Stomach smooth muscle (tissue), 2 donors: ENCODE measurements at regions not wholly inside any gene's neighbourhood (a gene's known extent, or its start where the extent isn't known, plus 50 kb on each side); places are given as distances from the start of the nearest gene placed in this dataset.
"Not testable (repeated sequence)": the region's sequence is repeated elsewhere in the genome, so short reads cannot be mapped to it uniquely, and the experiment has no call there.

Source experiments
- H3K27ac ChIP-seq: one replicate; pipeline ENCODE4 v1.7.0; 2013; ENCODE audit warnings: mild to moderate bottlenecking, low read length, inconsistent platforms
- H3K27me3 ChIP-seq, 2 donors: one replicate each; pipeline ENCODE4 v1.7.0; 2013; ENCODE audit warnings: low read length in 2 of 2; ENCODE audit not compliant: insufficient read depth in 2 of 2, control insufficient read depth in 1 of 2
- H3K36me3 ChIP-seq, 2 donors: one replicate each; pipeline ENCODE4 v1.7.0; 2013; ENCODE audit warnings: low read length in 2 of 2; ENCODE audit not compliant: control insufficient read depth in 2 of 2, insufficient read depth in 2 of 2
- H3K4me1 ChIP-seq: one replicate; pipeline ENCODE4 v1.7.0; 2013; ENCODE audit warnings: low read length; ENCODE audit not compliant: control insufficient read depth, insufficient read depth
- H3K4me3 ChIP-seq, 2 donors: one replicate each; pipeline ENCODE4 v1.7.0; 2013; ENCODE audit warnings: low read length in 2 of 2
- H3K9ac ChIP-seq, 2 donors: one replicate each; pipeline ENCODE4 v1.7.0; 2013; ENCODE audit warnings: low read length in 2 of 2, mild to moderate bottlenecking in 1 of 2
- H3K9me3 ChIP-seq, 2 donors: one replicate each; pipeline ENCODE4 v1.7.0; 2013; ENCODE audit warnings: low read length in 2 of 2; ENCODE audit not compliant: control insufficient read depth in 2 of 2
- donor health status: healthy.
- donor health status: Pancreatic carcinoma.

DNA sequence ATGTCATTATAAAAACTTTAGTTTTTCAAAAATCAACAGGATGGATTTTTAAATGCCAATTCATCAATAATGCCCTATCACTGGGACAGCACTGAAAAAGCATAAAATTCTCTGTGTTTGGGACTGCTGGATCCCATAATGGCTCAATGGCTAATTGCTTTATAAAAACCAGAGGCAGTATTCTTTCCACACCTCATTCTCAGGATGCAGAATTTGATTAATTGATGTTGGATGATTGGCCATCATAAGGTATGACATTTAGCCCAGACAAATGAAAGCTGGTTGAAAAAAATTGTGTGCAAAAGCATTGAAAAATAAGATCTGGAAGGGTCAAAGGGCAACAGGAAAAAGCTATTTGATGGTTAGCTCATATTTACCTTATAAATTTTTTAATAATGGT lies 362.2 kb upstream of the SNX7 start:
- Histone ChIP-seq H3K4me3 (no peak overlapping the region), H3K27ac (no peak overlapping the region), H3K4me1 (no peaks in the 10 kb centered on the region), H3K36me3 (no peaks in the 10 kb centered on the region), H3K9ac (no peak overlapping the region), H3K9me3 (no peaks in the 10 kb centered on the region), H3K27me3 (no peaks in the 10 kb centered on the region)

GRCh38 chr1:98298319-98298718 lies 363.2 kb upstream of the SNX7 start:
- Histone ChIP-seq H3K27me3 (no peaks in the 10 kb centered on the region), H3K27ac (no peak overlapping the region), H3K9ac (no peak overlapping the region), H3K4me3 (no peak overlapping the region), H3K9me3 (no peaks in the 10 kb centered on the region), H3K36me3 (no peaks in the 10 kb centered on the region), H3K4me1 (no peaks in the 10 kb centered on the region)

GRCh38 chr1:98296681-98297080 lies 364.8 kb upstream of the SNX7 start:
- Histone ChIP-seq H3K27me3 (no peaks in the 10 kb centered on the region), H3K9me3 (no peaks in the 10 kb centered on the region), H3K9ac (no peak overlapping the region), H3K4me1 (no peaks in the 10 kb centered on the region), H3K4me3 (no peak overlapping the region), H3K27ac (no peak overlapping the region), H3K36me3 (no peaks in the 10 kb centered on the region)

- H3K9me3 ChIP-seq: no peaks in the 10 kb centered on the region
- no peak overlapping the region for H3K27ac ChIP-seq
- H3K36me3 ChIP-seq: no peaks in the 10 kb centered on the region
- H3K27me3 ChIP-seq: no peaks in the 10 kb centered on the region
- H3K9ac ChIP-seq: no peak overlapping the region
- no peak overlapping the region for H3K4me3 ChIP-seq
- no peaks in the 10 kb centered on the region for H3K4me1 ChIP-seq
Observed at GRCh38 chr1:98294127-98294526, 367.4 kb upstream of the SNX7 start.

DNA sequence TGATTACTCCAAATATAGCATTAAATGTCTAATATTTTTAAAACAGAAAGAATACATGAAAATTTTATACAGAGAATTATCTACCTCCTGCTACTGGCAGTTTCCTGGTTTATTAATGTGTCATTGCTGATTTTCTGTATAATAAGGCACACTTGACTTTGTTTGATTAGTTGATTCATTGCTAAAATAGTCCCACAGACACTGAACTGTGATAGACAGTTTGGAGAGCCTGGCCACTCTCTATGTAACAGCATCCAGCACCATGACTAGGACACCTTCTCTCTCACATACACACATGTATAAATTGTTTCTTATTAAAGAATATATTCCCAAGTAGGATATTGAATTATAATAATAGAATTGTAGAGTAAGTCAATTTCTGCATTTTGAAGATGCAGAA lies 368.5 kb upstream of the SNX7 start:
- no peak overlapping the region for H3K27ac ChIP-seq
- H3K27me3 ChIP-seq: no peaks in the 10 kb centered on the region
- H3K4me1 ChIP-seq: no peaks in the 10 kb centered on the region
- H3K4me3 ChIP-seq: no peak overlapping the region
- no peak overlapping the region for H3K9ac ChIP-seq
- H3K9me3 ChIP-seq: no peaks in the 10 kb centered on the region
- H3K36me3 ChIP-seq: no peaks in the 10 kb centered on the region

DNA sequence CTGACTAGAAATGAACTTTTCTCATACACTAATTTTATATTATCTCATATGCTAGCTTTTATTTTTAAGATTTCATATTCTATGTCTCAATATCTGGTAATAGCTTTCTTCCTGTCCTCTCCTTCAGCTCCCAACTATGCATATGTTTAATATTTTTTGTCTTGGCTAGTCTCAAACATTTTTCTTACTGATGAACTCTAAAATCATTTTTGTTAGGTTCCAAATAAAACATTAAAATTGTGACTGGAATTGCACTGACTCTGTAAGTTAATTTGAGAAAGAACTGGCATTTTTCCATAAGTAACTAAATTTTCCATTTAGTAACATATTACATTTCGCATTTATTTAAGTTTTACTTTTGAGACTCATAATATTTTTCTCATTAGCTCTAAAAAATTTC lies 368.5 kb upstream of the DPYD start:
- no peaks in the 10 kb centered on the region for H3K27me3 ChIP-seq
- H3K4me3 ChIP-seq: no peak overlapping the region
- H3K4me1 ChIP-seq: no peaks in the 10 kb centered on the region
- H3K36me3 ChIP-seq: no peaks in the 10 kb centered on the region
- H3K27ac ChIP-seq: no peak overlapping the region
- H3K9me3 ChIP-seq: no peaks in the 10 kb centered on the region
- no peak overlapping the region for H3K9ac ChIP-seq

DNA sequence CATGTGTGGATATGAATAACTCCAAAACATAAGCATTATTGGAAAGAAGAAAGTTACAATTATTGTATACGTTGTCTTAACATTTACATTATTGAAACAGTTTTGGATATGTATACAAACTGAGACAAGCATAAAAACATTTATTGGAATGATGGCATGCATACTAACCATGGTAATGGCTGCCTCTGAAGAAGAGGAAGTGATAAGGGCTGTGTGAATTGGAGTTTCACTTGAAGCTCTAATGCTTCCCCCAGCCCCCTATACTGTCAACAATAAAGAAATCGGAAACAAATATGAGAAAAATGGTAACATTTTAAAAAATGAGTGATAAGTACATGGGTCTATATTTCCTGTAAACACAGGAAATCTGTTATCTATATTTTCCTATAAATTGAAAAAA lies 367.7 kb upstream of the DPYD start:
- Histone ChIP-seq H3K4me1 (no peaks in the 10 kb centered on the region), H3K4me3 (no peak overlapping the region), H3K27ac (no peak overlapping the region), H3K9me3 (no peaks in the 10 kb centered on the region), H3K9ac (no peak overlapping the region), H3K27me3 (no peaks in the 10 kb centered on the region), H3K36me3 (no peaks in the 10 kb centered on the region)

DNA sequence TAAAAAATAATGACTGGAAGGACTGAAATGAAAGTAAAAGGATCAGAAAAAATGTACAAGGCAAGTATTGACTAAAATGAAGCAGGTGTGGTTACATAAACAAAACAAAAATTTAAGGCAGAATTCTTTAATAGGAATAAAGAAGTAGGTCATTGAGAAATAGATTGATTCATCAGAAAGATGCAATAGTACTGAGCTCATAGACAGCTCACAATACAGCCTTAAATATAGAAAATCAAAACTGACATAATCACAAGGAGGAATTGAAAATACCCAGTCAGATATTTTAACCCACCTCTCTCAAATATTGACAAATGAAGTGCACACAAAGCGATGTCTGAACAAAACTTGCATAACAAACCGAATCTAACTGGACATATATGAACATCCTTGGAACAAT lies 366.8 kb upstream of the DPYD start:
- H3K4me3 ChIP-seq: no peak overlapping the region
- no peaks in the 10 kb centered on the region for H3K27me3 ChIP-seq
- H3K9ac ChIP-seq: no peak overlapping the region
- no peaks in the 10 kb centered on the region for H3K4me1 ChIP-seq
- H3K9me3 ChIP-seq: no peaks in the 10 kb centered on the region
- H3K27ac ChIP-seq: no peak overlapping the region
- no peaks in the 10 kb centered on the region for H3K36me3 ChIP-seq

GRCh38 chr1:98286656-98287055 lies 365.8 kb upstream of the DPYD start:
- Histone ChIP-seq H3K36me3 (no peaks in the 10 kb centered on the region), H3K27ac (no peak overlapping the region), H3K9ac (no peak overlapping the region), H3K9me3 (no peaks in the 10 kb centered on the region), H3K4me3 (no peak overlapping the region), H3K27me3 (no peaks in the 10 kb centered on the region), H3K4me1 (no peaks in the 10 kb centered on the region)

DNA sequence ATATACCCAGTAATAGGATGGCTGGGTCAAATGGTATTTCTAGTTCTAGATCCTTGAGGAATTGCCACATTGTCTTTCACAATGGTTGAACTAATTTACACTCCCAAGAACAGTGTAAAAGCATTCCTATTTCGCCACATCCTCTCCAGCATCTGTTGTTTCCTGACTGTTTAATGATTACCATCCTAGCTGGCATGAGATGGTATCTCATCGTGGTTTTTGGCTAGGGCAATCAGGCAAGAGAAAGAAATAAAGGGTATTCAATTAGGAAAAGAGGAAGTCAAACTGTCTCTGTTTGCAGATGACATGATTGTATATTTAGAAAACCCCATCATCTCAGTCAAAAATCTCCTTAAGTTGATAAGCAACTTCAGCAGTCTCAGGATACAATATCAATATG lies 364.5 kb upstream of the DPYD start:
- H3K36me3 ChIP-seq, H3K9me3 ChIP-seq, H3K4me1 ChIP-seq, H3K27me3 ChIP-seq, H3K9ac ChIP-seq, H3K27ac ChIP-seq, H3K4me3 ChIP-seq: not testable (repeated sequence)

DNA sequence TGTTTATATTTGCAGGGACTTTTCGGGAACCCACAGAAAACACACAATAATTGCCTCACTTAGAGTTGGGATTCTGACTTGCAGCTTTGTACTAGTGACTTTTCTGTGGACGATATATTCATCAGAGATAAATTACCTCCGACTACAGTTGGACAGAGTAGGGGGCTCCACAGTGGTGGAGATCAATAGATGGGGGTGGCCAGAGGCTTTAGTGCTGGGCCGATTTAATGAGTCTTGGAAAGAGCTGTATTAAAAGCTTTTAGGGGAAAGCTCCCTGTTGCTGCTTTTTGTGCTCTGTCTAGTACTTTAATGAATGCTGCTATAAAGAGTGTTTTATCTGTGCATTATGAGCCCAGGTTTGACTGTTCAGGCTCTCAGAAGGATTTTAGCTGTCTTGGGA lies 359.2 kb upstream of the DPYD start:
- H3K36me3 ChIP-seq: no peaks in the 10 kb centered on the region
- no peaks in the 10 kb centered on the region for H3K9me3 ChIP-seq

GRCh38 chr1:98278055-98278454 lies 357.2 kb upstream of the DPYD start:
- Histone ChIP-seq H3K27ac (no peak overlapping the region), H3K27me3 (no peaks in the 10 kb centered on the region), H3K4me1 (no peaks in the 10 kb centered on the region), H3K9me3 (no peaks in the 10 kb centered on the region), H3K36me3 (no peaks in the 10 kb centered on the region), H3K9ac (no peak overlapping the region), H3K4me3 (no peak overlapping the region)

More for the DNA sequence above, 359.2 kb upstream of the DPYD start:
- Histone ChIP-seq H3K4me3 (no peak overlapping the region), H3K9ac (no peak overlapping the region), H3K4me1 (no peaks in the 10 kb centered on the region), H3K27me3 (no peaks in the 10 kb centered on the region), H3K27ac (no peak overlapping the region)
